LNCAP (cell line): ENCODE measurements at regions not wholly inside any gene's neighbourhood (a gene's known extent, or its start where the extent isn't known, plus 50 kb on each side); places are given as distances from the start of the nearest gene placed in this dataset.

Experiments used
- CTCF ChIP-seq: fragments of 450-650 bp; IDR thresholded peaks from 2 replicates; pipeline ENCODE4 v1.5.1; 2017; ENCODE audit warnings: mild to moderate bottlenecking

- TF ChIP-seq CTCF: no peak
Observed at GRCh38 chr15:37789881-37790280, 144.6 kb upstream of the TMCO5A start.

GRCh38 chr15:37791693-37792092 lies 142.7 kb upstream of the TMCO5A start:
- TF ChIP-seq CTCF: no peak

- TF ChIP-seq CTCF: no peak
Observed at GRCh38 chr15:37792351-37792750, 142.1 kb upstream of the TMCO5A start.

- no peak for TF ChIP-seq CTCF
Observed at GRCh38 chr15:37793851-37794250, 140.6 kb upstream of the TMCO5A start.

GRCh38 chr15:37794947-37795346 lies 139.5 kb upstream of the TMCO5A start:
- no peak for TF ChIP-seq CTCF

- TF ChIP-seq CTCF: no peak
Observed at GRCh38 chr15:37801529-37801928, 132.9 kb upstream of the TMCO5A start.

- TF ChIP-seq CTCF: no peak
Observed at GRCh38 chr15:37806808-37807207, 127.6 kb upstream of the TMCO5A start.

- no peak for TF ChIP-seq CTCF
Observed at GRCh38 chr15:37810381-37810780, 124.1 kb upstream of the TMCO5A start.
